Trophoblast cell (in vitro differentiated cells and primary cell): ENCODE measurements at regions not wholly inside any gene's neighbourhood (a gene's known extent, or its start where the extent isn't known, plus 50 kb on each side); places are given as distances from the start of the nearest gene placed in this dataset.
A peak's percentile ranks its signal among the peaks of the same experiment; 100 is the strongest.

Source experiments
- DNase-seq, 2 donors: peaks; one replicate each; pipeline ENCODE4 v3.0.0-alpha.2; 2016
- H2AFZ ChIP-seq: 2 replicates; pipeline ENCODE4 v1.6.1; 2013; ENCODE audit warnings: low read length, moderate library complexity, mild to moderate bottlenecking; ENCODE audit not compliant: insufficient read depth, poor library complexity
- H2AK5ac ChIP-seq: 2 replicates; pipeline ENCODE4 v1.6.1; 2013; ENCODE audit warnings: mild to moderate bottlenecking, low read length
- H2BK120ac ChIP-seq: 2 replicates; pipeline ENCODE4 v1.6.1; 2013; ENCODE audit warnings: low read length, mild to moderate bottlenecking, moderate library complexity; ENCODE audit not compliant: insufficient read depth, poor library complexity
- H2BK12ac ChIP-seq: 2 replicates; pipeline ENCODE4 v1.6.1; 2013; ENCODE audit warnings: mild to moderate bottlenecking, low read length, moderate library complexity
- H2BK5ac ChIP-seq: 2 replicates; pipeline ENCODE4 v1.6.1; 2013; ENCODE audit warnings: low read length, low read depth, moderate library complexity, mild to moderate bottlenecking; ENCODE audit not compliant: poor library complexity
- H3K14ac ChIP-seq: 2 replicates; pipeline ENCODE4 v1.6.1; 2013; ENCODE audit warnings: mild to moderate bottlenecking, low read length
- H3K18ac ChIP-seq: 2 replicates; pipeline ENCODE4 v1.6.1; 2013; ENCODE audit warnings: mild to moderate bottlenecking, low read length
- H3K23ac ChIP-seq: 2 replicates; pipeline ENCODE4 v1.6.1; 2013; ENCODE audit warnings: low read length
- H3K27ac ChIP-seq: 2 replicates; pipeline ENCODE4 v1.5.1; 2013; ENCODE audit warnings: low read depth, mild to moderate bottlenecking, inconsistent platforms, low read length, moderate library complexity
- H3K27me3 ChIP-seq: 2 replicates; pipeline ENCODE4 v1.6.1; 2013; ENCODE audit warnings: inconsistent platforms, mild to moderate bottlenecking, low read length, moderate library complexity; ENCODE audit not compliant: insufficient read depth
- H3K36me3 ChIP-seq, 2 experiments: 1 replicate in 1 of 2; 2 replicates in 1 of 2; pipeline ENCODE4 v1.6.1; 2013; ENCODE audit warnings: low read length in 2 of 2, mild to moderate bottlenecking in 2 of 2, moderate library complexity in 1 of 2; ENCODE audit not compliant: insufficient read depth in 2 of 2, control insufficient read depth in 1 of 2
- H3K4ac ChIP-seq: 2 replicates; pipeline ENCODE4 v1.6.1; 2013; ENCODE audit warnings: low read depth, mild to moderate bottlenecking, low read length, moderate library complexity
- H3K4me1 ChIP-seq, 2 experiments: 1 replicate in 1 of 2; 2 replicates in 1 of 2; pipeline ENCODE4 v1.6.1; 2013; ENCODE audit warnings: low read length in 2 of 2, mild to moderate bottlenecking in 2 of 2, moderate library complexity in 1 of 2; ENCODE audit not compliant: insufficient read depth in 2 of 2, control insufficient read depth in 1 of 2
- H3K4me2 ChIP-seq: 2 replicates; pipeline ENCODE4 v1.6.1; 2013; ENCODE audit warnings: inconsistent platforms, mild to moderate bottlenecking, low read length, moderate library complexity
- H3K4me3 ChIP-seq: 2 replicates; pipeline ENCODE4 v1.5.1; 2013; ENCODE audit warnings: mild to moderate bottlenecking, low read depth, low read length, inconsistent platforms
- H3K79me1 ChIP-seq: one replicate; pipeline ENCODE4 v1.6.1; 2013; ENCODE audit warnings: low read length
- H3K79me2 ChIP-seq: 2 replicates; pipeline ENCODE4 v1.6.1; 2013; ENCODE audit warnings: low read length, mild to moderate bottlenecking; ENCODE audit not compliant: control insufficient read depth, insufficient read depth, poor library complexity
- H3K9ac ChIP-seq: 2 replicates; pipeline ENCODE4 v1.6.1; 2013; ENCODE audit warnings: mild to moderate bottlenecking, low read length
- H3K9me3 ChIP-seq: 2 replicates; pipeline ENCODE4 v1.6.1; 2013; ENCODE audit warnings: low read depth, mild to moderate bottlenecking, control low read depth, inconsistent platforms, low read length; ENCODE audit not compliant: insufficient read depth
- H4K12ac ChIP-seq: 2 replicates; pipeline ENCODE4 v1.6.1; 2013; ENCODE audit warnings: low read depth, mild to moderate bottlenecking, low read length, moderate library complexity
- H4K8ac ChIP-seq: 2 replicates; pipeline ENCODE4 v1.6.1; 2013; ENCODE audit warnings: low read depth, mild to moderate bottlenecking, low read length, moderate library complexity
- H4K91ac ChIP-seq: one replicate; pipeline ENCODE4 v1.6.1; 2013; ENCODE audit warnings: low read depth, mild to moderate bottlenecking, low read length, moderate library complexity
- WGBS: extraction: QIAGEN DNeasy Blood & Tissue Kit; methylation state at CpG from one replicate; pipeline ENCODE4 v1.1.7; 2013; ENCODE audit warnings: missing lambda C conversion rate; ENCODE audit not compliant: insufficient read length, insufficient coverage; ENCODE audit errors: extremely low coverage; 5-methylcytosine and 5-hydroxymethylcytosine counted together

- Histone ChIP-seq H3K27me3 (no peaks in the 10 kb centered on the region), H4K91ac (no peak overlapping the region), H2BK5ac (no peak overlapping the region), H2BK12ac (no peak overlapping the region), H3K27ac (no peak overlapping the region), H3K4me3 (no peak overlapping the region), H3K23ac (no peak overlapping the region), H3K9me3 (no peaks in the 10 kb centered on the region), H4K8ac (no peak overlapping the region), H4K12ac (no peak overlapping the region), H3K79me2 (no peaks in the 10 kb centered on the region), H3K36me3 (no peaks in the 10 kb centered on the region), H3K18ac (no peak overlapping the region), H3K14ac (no peak overlapping the region), H2BK120ac (no peak overlapping the region), H3K4me2 (no peak overlapping the region), H3K79me1 (no peaks in the 10 kb centered on the region), H2AFZ (no peak overlapping the region), H3K4ac (no peak overlapping the region), H3K4me1 (no peaks in the 10 kb centered on the region), H3K9ac (no peak overlapping the region), H2AK5ac (no peak overlapping the region)
- DNase-seq: no peak
- WGBS: no CpG with 5 or more reads among the region's 2 CpGs
Observed at GRCh38 chr6:23145781-23146180, 576.4 kb downstream of the HDGFL1 start.

GRCh38 chr6:23154159-23154558 lies 584.8 kb downstream of the HDGFL1 start:
- no peak overlapping the region for H2AK5ac ChIP-seq
- H4K12ac ChIP-seq: no peak overlapping the region
- no peak overlapping the region for H3K4me3 ChIP-seq
- no peak for DNase-seq
- H3K27me3 ChIP-seq: no peaks in the 10 kb centered on the region
- no peak overlapping the region for H2BK5ac ChIP-seq
- no peak overlapping the region for H3K9ac ChIP-seq
- H3K23ac ChIP-seq: no peak overlapping the region
- no peak overlapping the region for H2AFZ ChIP-seq
- H3K9me3 ChIP-seq: no peaks in the 10 kb centered on the region
- no peak overlapping the region for H3K14ac ChIP-seq
- no peak overlapping the region for H3K27ac ChIP-seq
- H3K79me1 ChIP-seq: no peaks in the 10 kb centered on the region
- no peaks in the 10 kb centered on the region for H3K36me3 ChIP-seq
- no peak overlapping the region for H4K91ac ChIP-seq
- no peak overlapping the region for H2BK120ac ChIP-seq
- no peaks in the 10 kb centered on the region for H3K79me2 ChIP-seq
- no peak overlapping the region for H3K4me2 ChIP-seq
- H2BK12ac ChIP-seq: no peak overlapping the region
- no peaks in the 10 kb centered on the region for H3K4me1 ChIP-seq
- no peak overlapping the region for H4K8ac ChIP-seq
- H3K4ac ChIP-seq: no peak overlapping the region
- no peak overlapping the region for H3K18ac ChIP-seq

GRCh38 chr6:23170049-23170448 lies 600.7 kb downstream of the HDGFL1 start:
- Histone ChIP-seq H3K9ac (no peak overlapping the region), H3K79me1 (no peaks in the 10 kb centered on the region), H2AFZ (no peak overlapping the region), H2BK120ac (no peak overlapping the region), H4K12ac (no peak overlapping the region), H4K91ac (no peak overlapping the region), H3K4ac (no peak overlapping the region), H3K18ac (no peak overlapping the region), H3K4me3 (no peak overlapping the region), H3K4me1 (no peaks in the 10 kb centered on the region), H3K9me3 (no peaks in the 10 kb centered on the region), H3K36me3 (no peaks in the 10 kb centered on the region), H2BK5ac (no peak overlapping the region), H3K79me2 (no peaks in the 10 kb centered on the region), H2BK12ac (no peak overlapping the region), H3K27me3 (no peaks in the 10 kb centered on the region), H3K27ac (no peak overlapping the region), H2AK5ac (no peak overlapping the region), H3K14ac (no peak overlapping the region), H3K4me2 (no peak overlapping the region), H4K8ac (no peak overlapping the region), H3K23ac (no peak overlapping the region)
- no peak for DNase-seq
- WGBS: no CpG with 5 or more reads among the region's 1 CpG

- Histone ChIP-seq H4K12ac (no peak overlapping the region), H2AFZ (peak overlapping the region; percentile 83), H2BK12ac (no peak overlapping the region), H3K4ac (no peak overlapping the region), H3K23ac (no peak overlapping the region), H3K27me3 (no peaks in the 10 kb centered on the region), H4K91ac (no peak overlapping the region), H3K27ac (no peak overlapping the region), H3K14ac (no peak overlapping the region), H3K4me3 (no peak overlapping the region), H3K18ac (no peak overlapping the region), H3K9me3 (no peaks in the 10 kb centered on the region), H3K9ac (no peak overlapping the region), H3K79me2 (no peaks in the 10 kb centered on the region), H4K8ac (peak overlapping the region; percentile 60), H3K79me1 (no peaks in the 10 kb centered on the region), H2BK5ac (no peak overlapping the region), H3K4me1 (no peaks in the 10 kb centered on the region), H2BK120ac (no peak overlapping the region), H3K4me2 (no peak overlapping the region), H3K36me3 (no peaks in the 10 kb centered on the region), H2AK5ac (no peak overlapping the region)
- WGBS: no CpG with 5 or more reads among the region's 3 CpGs
- no peak for DNase-seq
Observed at GRCh38 chr6:23173234-23173633, 603.9 kb downstream of the HDGFL1 start.
